ENCODE measurements at regions not wholly inside any gene's neighbourhood (a gene's known extent, or its start where the extent isn't known, plus 50 kb on each side); places are given as distances from the start of the nearest gene placed in this dataset.

- intact Hi-C loops (cut with DNase I) = no loop called here
- Histone ChIP-seq H3K4me3 (no peak overlapping the region), H3K27me3 (no peaks in the 10 kb centered on the region), H3K27ac (no peak overlapping the region), H3K9ac (ENCODE audit: low read depth in 2 of 2, low read length in 2 of 2) (no peak overlapping the region), H3K9me3 (no peaks in the 10 kb centered on the region), H3K4me1 (no peaks in the 10 kb centered on the region), H3K36me3 (no peaks in the 10 kb centered on the region)
- TF ChIP-seq CTCF (IDR thresholded peaks at IDR 0.05) = no peak
- DNase-seq = no peak
These were observed 68.9 kb upstream of the CTNNBL1 start for GRCh38 chr20:37624963-37625362.

- H3K27me3 ChIP-seq = no peaks in the 10 kb centered on the region
- H3K9me3 ChIP-seq = no peaks in the 10 kb centered on the region
- no peak overlapping the region for H3K27ac ChIP-seq
- no peak overlapping the region for H3K9ac ChIP-seq (ENCODE audit: low read depth in 2 of 2, low read length in 2 of 2)
- H3K36me3 ChIP-seq = no peaks in the 10 kb centered on the region
- no peak for DNase-seq
- TF ChIP-seq CTCF (IDR thresholded peaks at IDR 0.05) = no peak
- H3K4me3 ChIP-seq = no peak overlapping the region
- intact Hi-C loops (cut with DNase I) = no loop called here
- no peaks in the 10 kb centered on the region for H3K4me1 ChIP-seq
These were observed 71.1 kb upstream of the CTNNBL1 start for GRCh38 chr20:37622728-37623127.

GRCh38 chr20:37619496-37619895, 74.3 kb upstream of the CTNNBL1 start:
- TF ChIP-seq CTCF (IDR thresholded peaks at IDR 0.05) = no peak

GRCh38 chr20:37616110-37616425, 77.8 kb upstream of the CTNNBL1 start:
- H3K4me3 ChIP-seq = no peak overlapping the region
- H3K9me3 ChIP-seq = no peaks in the 10 kb centered on the region
- H3K27ac ChIP-seq = no peak overlapping the region
- no peak for DNase-seq
- no peaks in the 10 kb centered on the region for H3K36me3 ChIP-seq
- H3K27me3 ChIP-seq = no peaks in the 10 kb centered on the region
- no peak overlapping the region for H3K9ac ChIP-seq (ENCODE audit: low read depth in 2 of 2, low read length in 2 of 2)
- intact Hi-C loops (cut with DNase I) = no loop called here
- no peaks in the 10 kb centered on the region for H3K4me1 ChIP-seq
- no peak for TF ChIP-seq CTCF (IDR thresholded peaks at IDR 0.05)

More at GRCh38 chr20:37619496-37619895, 74.3 kb upstream of the CTNNBL1 start:
- no peaks in the 10 kb centered on the region for H3K4me1 ChIP-seq
- H3K36me3 ChIP-seq = no peaks in the 10 kb centered on the region
- no peak overlapping the region for H3K4me3 ChIP-seq
- no peak overlapping the region for H3K9ac ChIP-seq (ENCODE audit: low read depth in 2 of 2, low read length in 2 of 2)
- intact Hi-C loops (cut with DNase I) = no loop called here
- no peak for DNase-seq
- H3K27ac ChIP-seq = no peak overlapping the region
- H3K9me3 ChIP-seq = no peaks in the 10 kb centered on the region
- H3K27me3 ChIP-seq = no peaks in the 10 kb centered on the region

- intact Hi-C loops (cut with DNase I) = no loop called here
- no peak overlapping the region for H3K9ac ChIP-seq (ENCODE audit: low read depth in 2 of 2, low read length in 2 of 2)
- H3K27me3 ChIP-seq = no peaks in the 10 kb centered on the region
- H3K36me3 ChIP-seq = no peaks in the 10 kb centered on the region
- H3K4me3 ChIP-seq = no peak overlapping the region
- peak; percentile 57 for TF ChIP-seq CTCF (IDR thresholded peaks at IDR 0.05)
- H3K9me3 ChIP-seq = no peaks in the 10 kb centered on the region
- no peak for DNase-seq
- H3K27ac ChIP-seq = no peak overlapping the region
- no peaks in the 10 kb centered on the region for H3K4me1 ChIP-seq
These were observed 78.3 kb upstream of the CTNNBL1 start for GRCh38 chr20:37615340-37616109.

Data from colonic mucosa (tissue), 4 donors.